ENCODE measurements at regions not wholly inside any gene's neighbourhood (a gene's known extent, or its start where the extent isn't known, plus 50 kb on each side); places are given as distances from the start of the nearest gene placed in this dataset.

DNA sequence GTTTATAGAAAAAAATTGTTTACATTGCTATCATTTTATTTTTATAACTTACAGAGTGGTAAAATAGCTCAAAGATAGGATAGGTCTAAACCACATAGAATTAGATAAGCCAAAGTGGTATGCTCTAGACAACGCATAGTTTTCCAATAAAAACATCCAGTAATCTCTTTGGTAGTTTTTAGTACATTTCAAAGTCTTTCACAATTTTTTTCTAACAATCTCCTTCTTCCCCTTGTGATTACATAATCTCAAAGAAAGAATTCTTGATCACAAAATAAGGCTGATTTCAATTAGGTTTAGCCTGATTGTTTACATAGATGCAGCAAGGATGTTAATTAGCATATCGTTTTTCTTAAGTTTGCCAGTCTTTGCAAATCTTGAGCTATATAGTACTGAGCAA, 460.0 kb downstream of the FUT8 start:
- no peak for DNase-seq (ENCODE audit: low spot score)
- Mint-ChIP-seq H3K27me3 (ENCODE audit: insufficient read depth, low read depth) (no peaks in the 10 kb centered on the region), H3K36me3 (no peaks in the 10 kb centered on the region), H3K4me3 (no peak overlapping the region), H3K4me1 (no peaks in the 10 kb centered on the region), H3K9me3 (no peaks in the 10 kb centered on the region), H3K27ac (no peak overlapping the region)
- no peak overlapping the region for H3K4me3 ChIP-seq
- no peak overlapping the region for H2AFZ ChIP-seq (replicated peaks)
- no peaks in the 10 kb centered on the region for H3K4me1 ChIP-seq
- no peaks in the 10 kb centered on the region for H4K20me1 ChIP-seq (ENCODE audit: low read depth)
- H3K36me3 ChIP-seq: no peaks in the 10 kb centered on the region
- H3F3A ChIP-seq (ENCODE audit: low read depth): no peaks in the 10 kb centered on the region
- H3K4me2 ChIP-seq: no peak overlapping the region
- no peaks in the 10 kb centered on the region for H3K9me3 ChIP-seq (ENCODE audit: low read depth)
- H3K27ac ChIP-seq: no peak overlapping the region
- no peaks in the 10 kb centered on the region for H3K27me3 ChIP-seq
- TF ChIP-seq, protein P1, sequence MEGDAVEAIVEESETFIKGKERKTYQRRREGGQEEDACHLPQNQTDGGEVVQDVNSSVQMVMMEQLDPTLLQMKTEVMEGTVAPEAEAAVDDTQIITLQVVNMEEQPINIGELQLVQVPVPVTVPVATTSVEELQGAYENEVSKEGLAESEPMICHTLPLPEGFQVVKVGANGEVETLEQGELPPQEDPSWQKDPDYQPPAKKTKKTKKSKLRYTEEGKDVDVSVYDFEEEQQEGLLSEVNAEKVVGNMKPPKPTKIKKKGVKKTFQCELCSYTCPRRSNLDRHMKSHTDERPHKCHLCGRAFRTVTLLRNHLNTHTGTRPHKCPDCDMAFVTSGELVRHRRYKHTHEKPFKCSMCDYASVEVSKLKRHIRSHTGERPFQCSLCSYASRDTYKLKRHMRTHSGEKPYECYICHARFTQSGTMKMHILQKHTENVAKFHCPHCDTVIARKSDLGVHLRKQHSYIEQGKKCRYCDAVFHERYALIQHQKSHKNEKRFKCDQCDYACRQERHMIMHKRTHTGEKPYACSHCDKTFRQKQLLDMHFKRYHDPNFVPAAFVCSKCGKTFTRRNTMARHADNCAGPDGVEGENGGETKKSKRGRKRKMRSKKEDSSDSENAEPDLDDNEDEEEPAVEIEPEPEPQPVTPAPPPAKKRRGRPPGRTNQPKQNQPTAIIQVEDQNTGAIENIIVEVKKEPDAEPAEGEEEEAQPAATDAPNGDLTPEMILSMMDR (IDR thresholded peaks at IDR 0.05): no peak
- TF ChIP-seq EZH2 (IDR thresholded peaks at IDR 0.05) (no peak), EZH2phosphoT487 (IDR thresholded peaks at IDR 0.05) (no peak)
- H3K79me2 ChIP-seq (ENCODE audit: low read depth): no peaks in the 10 kb centered on the region
- no peak overlapping the region for H3K9ac ChIP-seq

GRCh38 chr14:65877166-65877565, 464.6 kb downstream of the FUT8 start:
- H3K4me1 ChIP-seq: no peaks in the 10 kb centered on the region
- TF ChIP-seq, protein P1 (IDR thresholded peaks at IDR 0.05): no peak
- TF ChIP-seq EZH2 (IDR thresholded peaks at IDR 0.05) (no peak), EZH2phosphoT487 (IDR thresholded peaks at IDR 0.05) (no peak)
- no peak overlapping the region for H3K4me3 ChIP-seq
- H3K4me1 Mint-ChIP-seq: no peaks in the 10 kb centered on the region
- no peaks in the 10 kb centered on the region for H3K27me3 Mint-ChIP-seq (ENCODE audit: insufficient read depth, low read depth)
- no peak overlapping the region for H2AFZ ChIP-seq (replicated peaks)
- H3K79me2 ChIP-seq (ENCODE audit: low read depth): no peaks in the 10 kb centered on the region
- H3K9me3 ChIP-seq (ENCODE audit: low read depth): peaks cover 4% of the 10 kb centered on the region
- no peak overlapping the region for H3K9ac ChIP-seq
- H4K20me1 ChIP-seq (ENCODE audit: low read depth): no peaks in the 10 kb centered on the region
- H3K27me3 ChIP-seq: no peaks in the 10 kb centered on the region
- no peaks in the 10 kb centered on the region for H3F3A ChIP-seq (ENCODE audit: low read depth)
- peaks cover 5% of the 10 kb centered on the region for H3K9me3 Mint-ChIP-seq
- H3K36me3 ChIP-seq: no peaks in the 10 kb centered on the region
- no peak for DNase-seq (ENCODE audit: low spot score)
- no peak overlapping the region for H3K27ac ChIP-seq
- no peak overlapping the region for H3K4me2 ChIP-seq
- H3K4me3 Mint-ChIP-seq: no peak overlapping the region
- H3K36me3 Mint-ChIP-seq: no peaks in the 10 kb centered on the region
- H3K27ac Mint-ChIP-seq: no peak overlapping the region

GRCh38 chr14:65877624-65878023, 465.1 kb downstream of the FUT8 start:
- H3K4me2 ChIP-seq: no peak overlapping the region
- no peaks in the 10 kb centered on the region for H3F3A ChIP-seq (ENCODE audit: low read depth)
- H3K27ac Mint-ChIP-seq: no peak overlapping the region
- H3K4me3 ChIP-seq: no peak overlapping the region
- H3K27ac ChIP-seq: no peak overlapping the region
- H3K9ac ChIP-seq: no peak overlapping the region
- no peaks in the 10 kb centered on the region for H3K27me3 ChIP-seq
- H3K9me3 Mint-ChIP-seq: peaks cover 8% of the 10 kb centered on the region
- no peaks in the 10 kb centered on the region for H3K36me3 Mint-ChIP-seq
- H3K27me3 Mint-ChIP-seq (ENCODE audit: insufficient read depth, low read depth): no peaks in the 10 kb centered on the region
- H2AFZ ChIP-seq (replicated peaks): no peak overlapping the region
- no peak for DNase-seq (ENCODE audit: low spot score)
- H3K79me2 ChIP-seq (ENCODE audit: low read depth): no peaks in the 10 kb centered on the region
- no peaks in the 10 kb centered on the region for H4K20me1 ChIP-seq (ENCODE audit: low read depth)
- TF ChIP-seq EZH2phosphoT487 (IDR thresholded peaks at IDR 0.05) (no peak), EZH2 (IDR thresholded peaks at IDR 0.05) (no peak)
- TF ChIP-seq, protein P1 (IDR thresholded peaks at IDR 0.05): no peak
- no peak overlapping the region for H3K4me3 Mint-ChIP-seq
- peaks cover 6% of the 10 kb centered on the region for H3K9me3 ChIP-seq (ENCODE audit: low read depth)
- no peaks in the 10 kb centered on the region for H3K36me3 ChIP-seq
- no peaks in the 10 kb centered on the region for H3K4me1 Mint-ChIP-seq
- H3K4me1 ChIP-seq: no peaks in the 10 kb centered on the region

Measured in neural progenitor cell (in vitro differentiated cells).